GM18868 (cell line): ENCODE measurements at regions not wholly inside any gene's neighbourhood (a gene's known extent, or its start where the extent isn't known, plus 50 kb on each side); places are given as distances from the start of the nearest gene placed in this dataset.
"Not testable (repeated sequence)": the region's sequence is repeated elsewhere in the genome, so short reads cannot be mapped to it uniquely, and the experiment has no call there.

ENCODE experiments used
- ATAC-seq: cut with Tn5 transposase; IDR thresholded peaks from one replicate; pipeline ENCODE4 v1.9.1; 2021; ENCODE audit warnings: mild to moderate bottlenecking, moderate library complexity; ENCODE audit not compliant: unreplicated experiment

DNA sequence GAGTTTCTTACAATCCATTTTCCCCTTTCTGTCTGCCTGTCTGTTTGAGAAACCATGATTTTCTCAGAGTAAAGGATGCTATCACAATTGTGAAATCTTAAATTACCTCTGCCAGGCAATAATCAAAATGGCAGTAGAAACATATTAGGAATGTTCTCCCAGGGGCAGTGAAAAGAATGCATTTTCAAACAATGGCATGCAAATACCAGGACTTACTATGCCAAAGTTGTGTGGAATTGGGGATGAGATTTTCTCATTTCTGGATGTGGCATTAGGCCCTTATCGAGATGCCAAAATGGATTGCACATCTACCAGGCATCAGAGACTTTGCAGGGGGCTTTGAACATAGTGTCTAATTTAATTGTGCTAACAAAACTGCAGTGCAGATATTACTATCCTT is 821.4 kb downstream of the RNF144A start:
- ATAC-seq: no peak

GRCh38 chr2:7740114-7740513 is 822.9 kb downstream of the RNF144A start:
- no peak for ATAC-seq

DNA sequence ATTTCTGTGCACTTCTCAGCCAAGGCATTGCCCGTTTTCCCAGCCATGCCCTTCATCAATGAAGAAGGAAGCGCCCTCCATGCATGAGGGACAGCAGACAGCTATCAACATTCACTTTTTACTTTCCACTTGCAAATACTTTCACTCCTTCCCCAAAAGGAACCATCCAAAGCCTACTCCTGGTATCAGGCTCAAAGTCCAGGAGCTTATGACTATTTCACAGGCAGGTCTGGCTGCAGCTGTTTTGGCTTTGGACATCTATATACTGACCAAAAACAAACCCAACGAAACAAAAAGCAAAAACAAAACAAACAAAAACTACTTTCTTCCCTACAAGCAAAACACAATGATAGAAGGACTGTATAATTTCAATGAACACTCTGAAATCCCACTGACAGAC is 825.1 kb downstream of the RNF144A start:
- ATAC-seq: no peak

- ATAC-seq: no peak
These were observed 827.6 kb downstream of the RNF144A start for GRCh38 chr2:7744827-7745226.

GRCh38 chr2:7745369-7745768 is 828.2 kb downstream of the RNF144A start:
- ATAC-seq: no peak

- ATAC-seq: no peak
These were observed 831.7 kb downstream of the RNF144A start for GRCh38 chr2:7748717-7749415.

DNA sequence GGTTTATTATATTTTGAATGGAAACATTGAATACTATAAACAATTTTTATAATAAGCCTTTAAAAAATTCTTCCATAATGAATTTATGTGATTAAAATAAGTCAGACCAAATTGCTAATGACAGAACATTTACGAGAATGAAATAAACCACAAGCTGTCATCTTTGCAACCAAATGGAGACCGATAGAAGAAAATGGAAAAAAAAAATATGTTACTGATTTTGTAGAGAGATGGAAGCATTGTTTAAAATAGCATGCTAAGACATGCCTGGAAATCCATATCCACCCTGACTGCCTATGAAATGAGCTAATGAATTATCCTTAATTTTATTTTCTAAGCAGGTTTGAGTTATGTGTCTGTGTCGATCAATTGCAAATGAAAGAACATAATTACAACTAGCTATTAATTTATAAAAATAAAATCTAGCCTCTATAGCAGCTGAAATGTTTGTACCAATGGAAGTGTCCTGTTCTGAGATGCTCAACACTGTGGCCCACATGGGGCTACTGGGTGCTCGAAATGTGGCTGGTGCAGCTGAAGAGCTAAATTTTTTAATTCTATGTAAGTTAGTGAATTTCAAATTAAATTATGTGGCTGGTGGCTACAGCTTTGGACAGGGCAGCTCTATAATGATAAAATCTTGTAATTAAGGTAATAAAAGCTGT is 832.8 kb downstream of the RNF144A start:
- no peak for ATAC-seq

DNA sequence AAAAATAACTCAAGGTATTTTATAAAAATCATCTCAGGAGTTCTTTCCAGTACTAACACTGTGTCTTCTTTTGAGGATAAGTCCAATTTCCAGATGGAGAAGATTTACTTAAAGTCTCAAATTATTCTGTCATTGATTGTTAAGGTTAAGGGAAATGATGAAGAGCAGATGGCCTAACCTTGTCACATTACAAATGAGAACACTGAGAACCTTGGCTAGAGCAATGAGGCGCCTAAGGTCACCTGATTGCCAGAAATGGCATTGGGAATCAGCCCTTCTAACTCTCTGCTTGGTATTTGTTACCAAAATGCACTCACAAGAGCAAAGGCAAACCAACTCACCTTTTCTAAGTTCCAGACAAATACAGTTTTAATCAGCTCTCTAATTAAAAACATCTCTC is 835.1 kb downstream of the RNF144A start:
- no peak for ATAC-seq

GRCh38 chr2:7753777-7754176 is 836.6 kb downstream of the RNF144A start:
- ATAC-seq: no peak

- ATAC-seq: no peak
These were observed 838.7 kb downstream of the RNF144A start for GRCh38 chr2:7755879-7756278.

DNA sequence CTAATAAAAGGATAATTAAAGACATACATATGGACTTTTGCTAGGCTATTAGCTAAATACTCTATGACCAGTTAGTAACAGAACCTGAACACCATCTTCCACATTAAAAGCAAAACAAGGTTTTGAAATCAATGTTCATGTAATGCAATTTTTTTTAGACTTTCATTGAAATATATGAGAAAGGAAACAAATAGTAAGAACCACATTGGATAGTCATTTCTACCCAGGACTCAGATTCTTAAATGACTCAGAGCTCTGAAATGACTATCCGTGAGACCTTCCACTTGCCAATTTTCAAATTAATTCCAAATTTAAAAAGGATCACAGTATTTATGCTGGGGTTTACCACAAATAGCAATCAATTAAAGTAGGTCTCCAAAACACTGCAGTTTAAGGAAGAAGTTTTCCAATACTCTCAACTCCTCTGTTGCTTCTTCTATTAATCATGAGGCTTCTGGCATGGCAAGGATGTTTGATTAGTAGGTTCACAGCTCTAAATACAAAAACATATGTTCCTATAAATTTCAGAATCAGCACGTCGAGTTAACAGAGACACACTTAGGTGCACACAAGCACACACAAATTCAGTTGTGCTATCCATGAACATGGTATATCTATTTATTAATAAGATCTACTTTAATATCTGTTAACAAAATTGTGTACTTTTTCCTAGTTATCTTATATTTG is 841.0 kb downstream of the RNF144A start:
- peak; percentile 74 for ATAC-seq

DNA sequence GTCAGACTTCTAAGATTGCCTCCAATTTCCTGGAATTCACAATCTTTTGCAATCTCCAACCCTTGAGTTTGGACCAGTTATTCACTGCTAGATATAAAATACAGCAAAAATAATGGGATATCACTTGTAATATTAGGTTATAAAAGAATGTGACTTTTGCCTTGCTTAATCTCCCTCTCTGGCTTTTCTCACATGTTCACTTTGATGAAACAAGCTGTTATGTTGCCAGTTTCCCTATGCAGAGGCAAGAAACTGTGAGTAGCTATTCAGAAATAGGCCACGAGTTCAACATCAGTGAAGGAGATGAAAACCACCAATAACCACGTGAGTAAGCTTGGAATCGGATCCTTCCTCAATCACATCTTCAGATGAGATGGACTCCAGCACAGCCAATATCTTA is 842.7 kb downstream of the RNF144A start:
- ATAC-seq: no peak

DNA sequence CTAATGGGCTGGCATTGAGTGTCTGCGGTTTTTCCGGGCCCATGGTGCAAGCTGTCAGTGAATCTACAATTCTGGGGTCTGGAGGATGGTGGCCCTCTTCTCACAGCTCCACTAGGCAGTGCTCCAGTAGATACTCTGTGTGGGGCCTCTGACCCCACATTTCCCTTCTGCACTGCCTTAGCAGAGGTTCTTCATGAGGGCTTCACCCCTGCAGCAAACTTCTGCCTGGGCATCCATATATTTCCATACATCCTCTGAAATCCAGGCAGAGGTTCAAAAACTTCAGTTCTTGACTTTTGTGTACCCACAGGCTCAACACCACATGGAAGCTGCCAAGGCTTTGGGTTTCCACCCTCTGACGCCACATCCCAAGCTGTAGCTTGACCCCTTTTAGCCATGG is 846.2 kb downstream of the RNF144A start:
- ATAC-seq: not testable (repeated sequence)

- no peak for ATAC-seq
These were observed 848.0 kb downstream of the RNF144A start for GRCh38 chr2:7765236-7765635.

DNA sequence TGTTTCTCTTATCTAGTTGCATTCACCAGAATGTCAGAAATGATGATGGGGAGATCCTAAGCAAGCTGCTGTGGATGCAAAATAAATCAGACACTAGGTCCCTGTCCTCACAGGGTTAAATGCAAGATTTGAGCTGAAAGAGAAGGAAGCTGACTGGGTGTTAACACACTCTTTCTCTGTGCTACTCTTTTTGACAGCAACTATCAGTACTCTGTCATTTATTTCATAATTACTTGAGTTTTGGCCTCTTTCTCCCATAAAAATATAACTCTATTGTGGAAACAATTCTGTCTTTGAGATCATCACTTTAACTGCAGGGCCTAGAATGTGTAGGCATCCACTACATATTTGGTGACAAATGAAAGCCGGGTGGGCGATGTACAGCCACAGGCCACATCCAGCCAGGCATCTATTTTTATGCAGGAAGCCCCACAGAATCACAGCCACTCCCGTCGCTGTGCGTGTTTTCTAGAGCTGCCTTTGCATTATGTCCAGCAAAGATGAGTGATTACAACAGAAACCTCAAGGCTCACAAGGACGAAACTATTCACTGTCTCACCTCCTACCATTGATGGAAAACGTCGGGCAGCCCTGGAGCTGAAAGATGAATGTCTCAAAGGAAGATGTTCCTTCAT is 849.0 kb downstream of the RNF144A start:
- ATAC-seq: no peak

DNA sequence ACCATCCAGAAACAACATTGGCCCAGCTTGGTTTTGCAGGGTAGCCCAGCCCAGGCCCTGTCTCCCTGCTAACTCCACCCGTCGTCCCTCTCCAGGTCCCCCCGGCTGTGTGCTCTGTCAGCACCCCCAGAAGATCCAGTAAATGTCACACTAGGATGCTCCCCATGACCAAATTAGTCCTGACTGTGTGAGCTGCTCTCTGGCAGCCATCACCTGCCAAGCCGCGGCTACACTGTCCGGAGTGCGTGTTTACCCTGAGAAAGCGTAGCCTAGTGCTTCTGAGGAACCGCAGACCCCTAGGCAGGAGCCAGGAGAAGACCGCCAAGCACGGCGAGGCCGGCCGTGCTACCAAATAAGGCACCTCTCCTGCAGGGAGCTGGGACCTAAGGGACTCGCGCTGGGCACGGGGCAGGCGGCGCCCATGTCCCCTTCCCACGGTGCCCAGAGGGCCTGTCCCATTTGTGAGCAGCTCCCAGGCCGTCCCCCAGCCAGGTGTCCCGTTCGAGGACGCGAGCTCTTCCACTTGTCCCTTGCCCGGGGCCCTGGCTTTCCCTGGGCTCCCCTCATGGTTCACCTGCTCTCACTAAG is 849.9 kb downstream of the RNF144A start:
- no peak for ATAC-seq

GRCh38 chr2:7767902-7768301 is 850.7 kb downstream of the RNF144A start:
- ATAC-seq: no peak

DNA sequence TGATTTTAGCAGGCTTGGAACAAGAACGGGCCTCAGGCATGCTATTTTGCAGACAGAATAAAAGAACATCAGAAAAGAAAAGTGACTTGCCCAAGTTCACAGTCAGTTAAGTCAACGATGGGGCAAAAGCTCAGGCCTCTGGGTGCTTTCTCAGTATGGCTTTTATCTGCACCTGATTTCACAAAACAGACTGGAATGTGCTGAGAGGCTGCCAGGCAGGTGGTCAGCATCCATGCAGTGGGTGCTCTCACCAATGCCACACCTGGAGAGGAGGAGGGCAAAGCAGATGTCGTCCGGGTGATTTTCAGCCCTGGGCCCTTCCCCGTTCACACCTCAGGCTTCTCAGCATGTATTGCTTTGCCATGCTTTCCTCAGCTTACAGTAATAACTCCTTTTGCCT is 854.6 kb downstream of the RNF144A start:
- no peak for ATAC-seq

- peak; percentile 88 for ATAC-seq
These were observed 856.4 kb downstream of the RNF144A start for GRCh38 chr2:7773362-7774360.

DNA sequence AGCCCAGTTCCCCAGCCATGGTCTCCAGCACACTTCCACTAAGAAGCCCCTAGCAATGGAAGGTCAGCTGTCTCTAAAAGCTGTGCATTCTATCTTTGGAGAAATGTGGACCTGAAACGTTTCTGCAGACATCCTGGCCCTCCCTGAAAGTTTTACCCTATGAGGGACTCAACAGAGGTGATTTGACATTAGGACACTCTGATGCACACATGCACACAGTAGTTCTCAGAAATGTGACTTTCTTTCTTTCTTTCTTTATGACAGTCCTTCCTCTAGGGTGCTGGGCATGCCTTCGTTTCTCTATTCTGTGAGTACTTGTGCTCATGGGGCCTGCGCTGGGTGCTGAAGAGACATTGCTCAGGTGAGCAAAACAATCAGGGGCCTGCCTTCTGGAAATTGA is 857.3 kb downstream of the RNF144A start:
- ATAC-seq: no peak
